ENCODE measurements at regions not wholly inside any gene's neighbourhood (a gene's known extent, or its start where the extent isn't known, plus 50 kb on each side); places are given as distances from the start of the nearest gene placed in this dataset.

DNA sequence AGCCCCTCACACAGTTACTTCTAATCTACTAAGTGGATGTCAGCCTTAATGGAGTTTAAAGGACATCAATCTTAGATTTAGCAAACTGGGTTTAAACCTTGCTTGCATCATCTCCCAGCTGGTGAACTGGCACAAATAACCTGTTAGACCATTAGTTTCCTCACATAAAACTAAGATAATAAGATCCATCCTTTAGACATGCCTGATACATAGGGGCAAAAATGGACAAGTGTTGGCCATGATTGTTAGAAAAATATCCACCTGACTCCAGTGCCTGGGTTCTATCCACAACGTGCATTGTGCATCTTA, 439.1 kb downstream of the TNS3 start:
- Histone ChIP-seq H3K4me1 (ENCODE audit: insufficient read depth, low read length, poor library complexity, severe bottlenecking) (no peaks in the 10 kb centered on the region), H2AFZ (ENCODE audit: low read length) (no peak overlapping the region)
- TF ChIP-seq, protein P1, sequence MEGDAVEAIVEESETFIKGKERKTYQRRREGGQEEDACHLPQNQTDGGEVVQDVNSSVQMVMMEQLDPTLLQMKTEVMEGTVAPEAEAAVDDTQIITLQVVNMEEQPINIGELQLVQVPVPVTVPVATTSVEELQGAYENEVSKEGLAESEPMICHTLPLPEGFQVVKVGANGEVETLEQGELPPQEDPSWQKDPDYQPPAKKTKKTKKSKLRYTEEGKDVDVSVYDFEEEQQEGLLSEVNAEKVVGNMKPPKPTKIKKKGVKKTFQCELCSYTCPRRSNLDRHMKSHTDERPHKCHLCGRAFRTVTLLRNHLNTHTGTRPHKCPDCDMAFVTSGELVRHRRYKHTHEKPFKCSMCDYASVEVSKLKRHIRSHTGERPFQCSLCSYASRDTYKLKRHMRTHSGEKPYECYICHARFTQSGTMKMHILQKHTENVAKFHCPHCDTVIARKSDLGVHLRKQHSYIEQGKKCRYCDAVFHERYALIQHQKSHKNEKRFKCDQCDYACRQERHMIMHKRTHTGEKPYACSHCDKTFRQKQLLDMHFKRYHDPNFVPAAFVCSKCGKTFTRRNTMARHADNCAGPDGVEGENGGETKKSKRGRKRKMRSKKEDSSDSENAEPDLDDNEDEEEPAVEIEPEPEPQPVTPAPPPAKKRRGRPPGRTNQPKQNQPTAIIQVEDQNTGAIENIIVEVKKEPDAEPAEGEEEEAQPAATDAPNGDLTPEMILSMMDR (conservative IDR thresholded peaks at IDR 0.05; ENCODE audit: low read length), result no peak
- no peak for TF ChIP-seq EZH2phosphoT487 (IDR thresholded peaks at IDR 0.05; ENCODE audit: borderline replicate concordance)

DNA sequence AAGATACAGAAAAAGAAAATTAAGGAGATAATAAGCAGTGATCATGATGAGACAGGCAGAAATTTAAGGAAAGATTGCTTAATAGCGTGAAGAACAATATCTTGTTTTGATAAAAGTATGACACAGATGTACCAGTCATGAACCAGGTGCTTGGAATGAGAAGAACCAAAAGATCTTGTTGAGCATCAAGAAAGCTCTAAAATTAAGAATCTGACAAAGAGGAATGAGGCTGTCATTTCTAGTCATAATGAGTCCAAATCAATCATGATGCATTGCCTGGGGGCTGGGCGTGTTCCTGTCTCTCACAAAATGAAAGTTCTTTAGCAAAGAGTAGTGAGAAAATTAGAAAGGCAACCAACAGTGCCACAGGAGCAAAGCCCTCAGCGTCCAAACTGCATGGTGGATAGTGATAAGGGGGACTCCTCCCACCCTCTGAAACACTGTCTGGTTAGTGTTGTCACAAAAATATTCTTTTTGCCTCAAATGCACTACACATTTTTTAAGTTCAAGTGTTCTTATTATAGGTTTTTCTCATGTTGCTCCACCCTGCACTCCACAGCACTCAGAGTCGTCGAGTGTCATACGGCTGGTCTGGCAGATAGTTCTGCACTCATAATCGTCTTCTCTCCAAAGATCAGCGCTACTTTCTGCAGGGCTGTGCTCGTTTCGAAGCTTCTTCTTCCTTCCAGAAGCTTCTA, 439.6 kb downstream of the TNS3 start:
- H3K4me2 ChIP-seq (ENCODE audit: low read depth, low read length, poor library complexity, severe bottlenecking), result no peak overlapping the region
- no peaks in the 10 kb centered on the region for H3K4me1 ChIP-seq (ENCODE audit: insufficient read depth, low read length, poor library complexity, severe bottlenecking)
- TF ChIP-seq, protein P1 (conservative IDR thresholded peaks at IDR 0.05; ENCODE audit: low read length), result no peak
- no peak for TF ChIP-seq EZH2phosphoT487 (IDR thresholded peaks at IDR 0.05; ENCODE audit: borderline replicate concordance)
- no peak overlapping the region for H3K9ac ChIP-seq (ENCODE audit: low read depth, low read length, poor library complexity, severe bottlenecking)
- no peaks in the 10 kb centered on the region for H4K20me1 ChIP-seq (ENCODE audit: insufficient read depth, low read length, poor library complexity, severe bottlenecking)
- H3K9me3 ChIP-seq (ENCODE audit: insufficient read depth, low read depth, low read length), result no peaks in the 10 kb centered on the region
- H3F3A ChIP-seq (ENCODE audit: low read depth), result no peaks in the 10 kb centered on the region
- H2AFZ ChIP-seq (ENCODE audit: low read length), result no peak overlapping the region
- H3K36me3 ChIP-seq (ENCODE audit: insufficient read depth, low read length), result no peaks in the 10 kb centered on the region
- no peaks in the 10 kb centered on the region for H3K9me2 ChIP-seq (replicated peaks; ENCODE audit: low read depth, low read length)
- H3K79me2 ChIP-seq (ENCODE audit: insufficient read depth, low read length), result no peaks in the 10 kb centered on the region
- H3K4me3 ChIP-seq (ENCODE audit: low read length, poor library complexity, severe bottlenecking), result no peak overlapping the region
- H3K27me3 ChIP-seq (ENCODE audit: insufficient read depth, low read length, poor library complexity, severe bottlenecking), result no peaks in the 10 kb centered on the region

More for the DNA sequence above, 439.1 kb downstream of the TNS3 start:
- Histone ChIP-seq H3F3A (ENCODE audit: low read depth) (no peaks in the 10 kb centered on the region), H3K36me3 (ENCODE audit: insufficient read depth, low read length) (no peaks in the 10 kb centered on the region), H3K9me2 (replicated peaks; ENCODE audit: low read depth, low read length) (no peaks in the 10 kb centered on the region), H4K20me1 (ENCODE audit: insufficient read depth, low read length, poor library complexity, severe bottlenecking) (no peaks in the 10 kb centered on the region), H3K9me3 (ENCODE audit: insufficient read depth, low read depth, low read length) (no peaks in the 10 kb centered on the region), H3K27me3 (ENCODE audit: insufficient read depth, low read length, poor library complexity, severe bottlenecking) (no peaks in the 10 kb centered on the region), H3K79me2 (ENCODE audit: insufficient read depth, low read length) (no peaks in the 10 kb centered on the region), H3K4me3 (ENCODE audit: low read length, poor library complexity, severe bottlenecking) (no peak overlapping the region), H3K9ac (ENCODE audit: low read depth, low read length, poor library complexity, severe bottlenecking) (no peak overlapping the region), H3K4me2 (ENCODE audit: low read depth, low read length, poor library complexity, severe bottlenecking) (no peak overlapping the region)

DNA sequence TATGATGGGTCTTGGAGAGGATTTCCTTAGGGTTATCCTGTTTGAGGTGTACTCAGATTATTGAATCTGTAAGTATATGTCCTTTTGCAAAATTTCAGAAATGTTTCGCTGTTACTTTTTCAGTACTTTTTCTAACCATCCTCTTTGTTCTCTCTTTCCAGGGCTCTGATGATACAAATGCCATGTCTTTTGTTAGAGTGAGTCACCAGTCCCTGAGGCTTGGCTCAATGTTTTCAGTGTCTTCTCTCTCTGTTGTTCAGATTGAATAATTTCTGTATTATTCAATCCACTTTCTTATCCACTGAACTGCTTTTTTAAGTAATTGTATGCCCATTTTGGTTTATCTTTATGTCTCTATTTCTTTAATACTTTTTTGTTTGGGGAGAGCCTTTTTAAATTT, 449.4 kb downstream of the TNS3 start:
- H2AFZ ChIP-seq (ENCODE audit: low read length), result no peak overlapping the region
- no peaks in the 10 kb centered on the region for H4K20me1 ChIP-seq (ENCODE audit: insufficient read depth, low read length, poor library complexity, severe bottlenecking)
- no peaks in the 10 kb centered on the region for H3K4me1 ChIP-seq (ENCODE audit: insufficient read depth, low read length, poor library complexity, severe bottlenecking)
- H3K9me2 ChIP-seq (replicated peaks; ENCODE audit: low read depth, low read length), result no peaks in the 10 kb centered on the region
- H3K4me2 ChIP-seq (ENCODE audit: low read depth, low read length, poor library complexity, severe bottlenecking), result no peak overlapping the region
- H3K79me2 ChIP-seq (ENCODE audit: insufficient read depth, low read length), result no peaks in the 10 kb centered on the region
- no peak overlapping the region for H3K4me3 ChIP-seq (ENCODE audit: low read length, poor library complexity, severe bottlenecking)
- H3K9ac ChIP-seq (ENCODE audit: low read depth, low read length, poor library complexity, severe bottlenecking), result no peak overlapping the region
- H3F3A ChIP-seq (ENCODE audit: low read depth), result no peaks in the 10 kb centered on the region
- TF ChIP-seq, protein P1 (conservative IDR thresholded peaks at IDR 0.05; ENCODE audit: low read length), result no peak
- TF ChIP-seq EZH2phosphoT487 (IDR thresholded peaks at IDR 0.05; ENCODE audit: borderline replicate concordance), result no peak
- H3K27me3 ChIP-seq (ENCODE audit: insufficient read depth, low read length, poor library complexity, severe bottlenecking), result no peaks in the 10 kb centered on the region
- H3K9me3 ChIP-seq (ENCODE audit: insufficient read depth, low read depth, low read length), result no peaks in the 10 kb centered on the region
- H3K36me3 ChIP-seq (ENCODE audit: insufficient read depth, low read length), result no peaks in the 10 kb centered on the region
